Transverse colon (tissue), 4 donors: ENCODE measurements at regions not wholly inside any gene's neighbourhood (a gene's known extent, or its start where the extent isn't known, plus 50 kb on each side); places are given as distances from the start of the nearest gene placed in this dataset.

ENCODE experiments used
- DNase-seq: peaks from one replicate; pipeline ENCODE4 v3.0.0-alpha.2; 2019
- H3K27ac ChIP-seq, 4 donors: fragments of 200-600 bp; sonication (generic); 2 replicates each; pipeline ENCODE4 v1.5.1; 2016 to 2018; ENCODE audit warnings: inconsistent platforms in 4 of 4
- H3K27me3 ChIP-seq: fragments of 200-600 bp; sonication (generic); 2 replicates; pipeline ENCODE4 v1.5.1; 2017; ENCODE audit warnings: inconsistent platforms
- H3K36me3 ChIP-seq, 4 donors: fragments of 200-600 bp; sonication (generic); 2 replicates each; pipeline ENCODE4 v1.5.1; 2017 to 2019; ENCODE audit warnings: inconsistent platforms in 4 of 4
- H3K4me1 ChIP-seq, 4 donors: fragments of 200-600 bp; sonication (generic); 2 replicates each; pipeline ENCODE4 v1.5.1; 2017 to 2020; ENCODE audit warnings: inconsistent platforms in 4 of 4
- H3K4me3 ChIP-seq, 4 donors: fragments of 200-600 bp; sonication (generic); 1 replicate in 1 of 4; 2 replicates in 3 of 4; pipeline versions ENCODE4 v1.5.1 to v1.6.1; 2017 to 2019; ENCODE audit warnings: inconsistent platforms in 4 of 4
- H3K9me3 ChIP-seq, 2 donors: fragments of 200-600 bp; sonication (generic); 2 replicates each; pipeline ENCODE4 v1.5.1; 2017 to 2019; ENCODE audit warnings: inconsistent platforms in 2 of 2
- EP300 ChIP-seq: sonication (generic); formaldehyde crosslinking; IDR thresholded peaks from one replicate; pipeline ENCODE4 v1.6.1; 2017; ENCODE audit warnings: antibody characterized with exemption, low read depth
- POLR2A ChIP-seq: fragments of 450-650 bp; IDR thresholded peaks from one replicate; pipeline ENCODE4 v1.6.1; 2016; ENCODE audit warnings: antibody characterized with exemption, mild to moderate bottlenecking, moderate library complexity
- POLR2AphosphoS5 ChIP-seq, 3 donors: sonication (generic); formaldehyde crosslinking; IDR thresholded peaks; one replicate each; pipeline ENCODE4 v1.6.1; 2016; ENCODE audit warnings: antibody characterized with exemption in 3 of 3
- WGBS, 2 donors: methylation state at CpG; one replicate each; pipeline ENCODE4 v1.1.5; 2018; ENCODE audit warnings: low coverage in 1 of 2; 5-methylcytosine and 5-hydroxymethylcytosine counted together
- in situ Hi-C, 4 donors: fragments of 200-750 bp; cut with MboI; loops; one replicate each; pipeline versions ENCODE4 v1.15.0 to v1.15.1; 2017; ENCODE audit warnings: low sequenced_read_pairs in 3 of 4, low pct_ligation_motif_present in 1 of 4, low pct_unique_long_range_greater_than_20kb in 1 of 4
- intact Hi-C: fragments of 100-400 bp; cut with DNase I; formaldehyde crosslinking; loops from one replicate; pipeline ENCODE4 v1.15.1; 2023; ENCODE audit warnings: low total_unique reads
- TF ChIP-seq, protein P1 (sequence below), 5 experiments: fragments of 200-600 bp in 3 of 5; fragments of 450-650 bp in 2 of 5; sonication (generic) in 3 of 5; IDR thresholded peaks; 1 replicate in 2 of 5; 2 replicates in 3 of 5; pipeline ENCODE4 v1.5.1; 2016 to 2017; ENCODE audit warnings: antibody characterized with exemption in 5 of 5, inconsistent platforms in 3 of 5, mild to moderate bottlenecking in 2 of 5, moderate library complexity in 1 of 5

DNA sequence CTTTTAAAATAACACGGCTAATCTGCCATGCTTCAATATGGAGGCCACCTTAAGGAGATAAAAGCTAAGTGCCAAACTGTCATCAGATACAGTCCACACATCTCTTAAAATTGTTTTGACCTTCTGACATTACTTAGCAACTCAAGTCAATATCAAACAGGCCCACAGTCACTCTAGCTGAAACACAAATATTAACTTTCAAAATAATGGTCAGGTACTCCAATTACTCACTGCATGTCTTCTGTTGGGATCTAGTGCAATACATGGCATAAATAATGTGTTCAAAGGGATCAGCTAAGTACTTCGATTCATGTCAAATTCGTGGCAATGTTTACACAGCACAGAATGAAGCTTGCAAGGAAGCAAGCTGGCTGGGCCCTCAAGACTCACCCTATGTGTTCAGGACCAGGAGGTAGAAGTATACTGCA lies 133.9 kb upstream of the BEND6 start:
- Histone ChIP-seq H3K27me3 (no peaks in the 10 kb centered on the region), H3K4me3 (no peak overlapping the region), H3K9me3 (no peaks in the 10 kb centered on the region), H3K36me3 (no peaks in the 10 kb centered on the region), H3K27ac (no peak overlapping the region), H3K4me1 (peaks cover 0 to 4% (median 0%) of the 10 kb centered on the region in 4 donors)
- 48 to 53% methylated on average over 3 of the region's 3 CpGs for WGBS, 2 donors
- in situ Hi-C loops, result no loop called here
- DNase-seq, result no peak
- TF ChIP-seq POLR2AphosphoS5 (IDR thresholded peaks at IDR 0.05) (no peak), POLR2A (no peak), EP300 (no peak)
- TF ChIP-seq, protein P1, sequence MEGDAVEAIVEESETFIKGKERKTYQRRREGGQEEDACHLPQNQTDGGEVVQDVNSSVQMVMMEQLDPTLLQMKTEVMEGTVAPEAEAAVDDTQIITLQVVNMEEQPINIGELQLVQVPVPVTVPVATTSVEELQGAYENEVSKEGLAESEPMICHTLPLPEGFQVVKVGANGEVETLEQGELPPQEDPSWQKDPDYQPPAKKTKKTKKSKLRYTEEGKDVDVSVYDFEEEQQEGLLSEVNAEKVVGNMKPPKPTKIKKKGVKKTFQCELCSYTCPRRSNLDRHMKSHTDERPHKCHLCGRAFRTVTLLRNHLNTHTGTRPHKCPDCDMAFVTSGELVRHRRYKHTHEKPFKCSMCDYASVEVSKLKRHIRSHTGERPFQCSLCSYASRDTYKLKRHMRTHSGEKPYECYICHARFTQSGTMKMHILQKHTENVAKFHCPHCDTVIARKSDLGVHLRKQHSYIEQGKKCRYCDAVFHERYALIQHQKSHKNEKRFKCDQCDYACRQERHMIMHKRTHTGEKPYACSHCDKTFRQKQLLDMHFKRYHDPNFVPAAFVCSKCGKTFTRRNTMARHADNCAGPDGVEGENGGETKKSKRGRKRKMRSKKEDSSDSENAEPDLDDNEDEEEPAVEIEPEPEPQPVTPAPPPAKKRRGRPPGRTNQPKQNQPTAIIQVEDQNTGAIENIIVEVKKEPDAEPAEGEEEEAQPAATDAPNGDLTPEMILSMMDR (IDR thresholded peaks at IDR 0.05), result no peak
- intact Hi-C loops, result no loop called here

DNA sequence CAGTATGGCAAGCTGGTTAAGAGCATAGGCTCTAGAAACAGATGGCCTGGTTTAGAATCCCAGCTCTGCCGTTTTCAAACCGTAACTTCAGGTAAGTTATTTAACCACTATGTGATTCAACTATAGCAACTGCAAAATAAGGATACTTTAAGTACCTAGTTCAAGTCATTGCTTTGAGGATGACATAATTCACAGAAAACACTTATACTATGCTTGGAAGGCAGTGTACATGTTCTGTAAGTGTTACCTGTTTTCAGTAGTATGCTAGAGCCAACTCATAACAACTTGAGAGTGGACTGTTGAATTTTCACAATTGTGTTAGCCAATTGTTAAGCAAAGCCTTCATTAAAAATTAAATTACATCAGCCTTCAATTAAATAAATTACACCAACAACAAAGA lies 134.8 kb upstream of the BEND6 start:
- Histone ChIP-seq H3K27me3 (no peaks in the 10 kb centered on the region), H3K9me3 (no peaks in the 10 kb centered on the region), H3K4me3 (no peak overlapping the region), H3K4me1 (peaks cover 0 to 5% (median 0%) of the 10 kb centered on the region in 4 donors), H3K36me3 (no peaks in the 10 kb centered on the region), H3K27ac (no peak overlapping the region)
- WGBS, 2 donors, result 76 to 79% methylated on average over 2 of the region's 2 CpGs
- in situ Hi-C loops, result no loop called here
- TF ChIP-seq POLR2A (no peak), POLR2AphosphoS5 (IDR thresholded peaks at IDR 0.05) (no peak), EP300 (no peak)
- TF ChIP-seq, protein P1 (IDR thresholded peaks at IDR 0.05), result no peak
- intact Hi-C loops, result no loop called here
- no peak for DNase-seq

DNA sequence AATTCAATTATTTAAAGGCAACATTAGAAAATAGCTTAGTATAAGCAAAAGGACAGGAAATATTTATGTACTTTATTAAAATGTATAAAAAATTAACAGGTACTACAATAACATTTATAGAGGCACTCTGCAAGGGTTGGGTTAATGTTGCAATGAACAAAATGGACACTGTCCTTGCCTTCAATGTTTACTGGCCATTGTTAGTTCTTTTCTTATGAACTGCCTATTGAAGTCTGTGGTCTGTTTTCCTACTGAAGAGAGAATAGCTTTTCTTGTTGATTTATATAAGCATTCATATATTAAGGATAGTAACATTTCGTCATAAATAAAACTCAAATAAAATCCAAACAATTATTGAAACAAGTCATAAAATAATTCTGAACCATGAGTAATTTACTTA lies 135.3 kb upstream of the BEND6 start:
- intact Hi-C loops, result no loop called here
- 72 to 75% methylated on average over 1 of the region's 1 CpG for WGBS, 2 donors
- peaks cover 0 to 9% (median 0%) of the 10 kb centered on the region in 4 donors for H3K4me1 ChIP-seq

DNA sequence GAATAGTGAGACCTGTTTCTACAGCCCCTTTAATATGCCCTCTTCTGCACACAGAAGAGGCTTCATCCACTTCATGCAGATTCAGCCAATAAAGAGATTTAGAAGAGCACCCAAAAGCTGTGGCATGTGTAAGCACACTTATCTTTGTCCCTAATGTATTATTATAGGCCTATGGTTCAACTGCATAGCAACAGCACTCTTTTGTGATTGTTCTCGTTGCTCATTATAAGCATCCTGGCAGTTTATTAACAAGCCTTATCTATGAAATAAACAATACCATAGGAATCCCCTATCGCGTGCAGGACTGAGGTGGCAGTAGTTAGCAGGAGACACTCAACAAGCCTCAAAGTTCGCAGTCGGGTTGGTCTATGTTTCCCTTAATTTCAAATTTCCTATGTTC lies 138.5 kb upstream of the BEND6 start:
- no peak overlapping the region for H3K27ac ChIP-seq
- H3K9me3 ChIP-seq, result no peaks in the 10 kb centered on the region
- in situ Hi-C loops (no loop called here), intact Hi-C loops (no loop called here)
- peaks cover 0 to 14% (median 1%) of the 10 kb centered on the region in 4 donors for H3K4me1 ChIP-seq
- H3K27me3 ChIP-seq, result no peaks in the 10 kb centered on the region
- WGBS, 2 donors, result 76 to 80% methylated on average over 5 of the region's 5 CpGs
- H3K4me3 ChIP-seq, result no peak overlapping the region
- no peaks in the 10 kb centered on the region for H3K36me3 ChIP-seq
- DNase-seq, result no peak
- no peak for TF ChIP-seq POLR2A
- TF ChIP-seq, protein P1 (IDR thresholded peaks at IDR 0.05), result no peak

More for the DNA sequence above, 135.3 kb upstream of the BEND6 start:
- TF ChIP-seq EP300 (no peak), POLR2AphosphoS5 (IDR thresholded peaks at IDR 0.05) (no peak), POLR2A (no peak)
- TF ChIP-seq, protein P1 (IDR thresholded peaks at IDR 0.05), result no peak
- no peaks in the 10 kb centered on the region for H3K36me3 ChIP-seq
- no peaks in the 10 kb centered on the region for H3K9me3 ChIP-seq
- DNase-seq, result no peak
- H3K27ac ChIP-seq, result no peak overlapping the region
- in situ Hi-C loops, result no loop called here
- no peak overlapping the region for H3K4me3 ChIP-seq
- H3K27me3 ChIP-seq, result no peaks in the 10 kb centered on the region
